OCI-LY1 (cell line): ENCODE measurements at regions not wholly inside any gene's neighbourhood (a gene's known extent, or its start where the extent isn't known, plus 50 kb on each side); places are given as distances from the start of the nearest gene placed in this dataset.

Source experiments
- CTCF ChIP-seq: fragments of 200-600 bp; sonication (generic), shearing (Covaris generic); IDR thresholded peaks from 2 replicates; pipeline ENCODE4 v1.5.1; 2017; ENCODE audit warnings: mild to moderate bottlenecking, antibody characterized with exemption, low read length, moderate library complexity, mixed read lengths
- EZH2 ChIP-seq: fragments of 200-600 bp; sonication (generic), shearing (Covaris generic); IDR thresholded peaks from 2 replicates; pipeline ENCODE4 v1.8.0; 2017; ENCODE audit warnings: borderline replicate concordance, mixed run types, mild to moderate bottlenecking, antibody characterized with exemption, low read length, moderate library complexity, mixed read lengths

GRCh38 chr5:25552871-25553481 lies 908.2 kb upstream of the CDH10 start:
- TF ChIP-seq CTCF (no peak), EZH2 (no peak)
